BJ (cell line): ENCODE measurements at regions not wholly inside any gene's neighbourhood (a gene's known extent, or its start where the extent isn't known, plus 50 kb on each side); places are given as distances from the start of the nearest gene placed in this dataset.

Source experiments
- CTCF ChIA-PET: fragments of 350-600 bp; formaldehyde crosslinking; extraction: SDS; loops from one replicate; lab custom pipeline; 2021; ENCODE audit warnings: antibody characterized with exemption, inconsistent platforms; lab: Yijun Ruan, JAX
- POLR2A ChIA-PET: fragments of 300-600 bp; sonication (Branson Sonifier 250); formaldehyde crosslinking; extraction: SDS; loops from one replicate; lab custom pipeline; 2021; ENCODE audit warnings: antibody characterized with exemption; lab: Charles Lee
- DNase-seq: peaks from one replicate; pipeline ENCODE4 v3.0.0-alpha.2; 2011; ENCODE audit warnings: low read depth
- H3K27me3 ChIP-seq: 2 replicates; pipeline ENCODE4 v1.6.0; 2011; ENCODE audit warnings: low read length; ENCODE audit not compliant: control insufficient read depth, insufficient read depth
- H3K36me3 ChIP-seq: 2 replicates; pipeline ENCODE4 v1.5.1; 2011; ENCODE audit warnings: low read length; ENCODE audit not compliant: control insufficient read depth, insufficient read depth
- H3K4me3 ChIP-seq: 2 replicates; pipeline ENCODE4 v1.5.1; 2011; ENCODE audit warnings: low read depth, mild to moderate bottlenecking, control low read depth, low read length
- CTCF ChIP-seq: IDR thresholded peaks from 2 replicates; pipeline ENCODE4 v1.5.1; 2011; ENCODE audit warnings: low read depth, mild to moderate bottlenecking, control low read depth, inconsistent platforms, low read length, moderate library complexity; ENCODE audit not compliant: insufficient read depth

GRCh38 chr17:69655902-69656301 lies 241.4 kb downstream of the MAP2K6 start:
- ChIA-PET POLR2A (no interaction called here), CTCF (interaction anchor here (0.7 to 1.1 kb wide), 2 partner anchors 47 to 68 kb away, joined by 3 to 4 read pairs; no protein-coding TSS in a partner anchor)
- no peak for DNase-seq

GRCh38 chr17:69669441-69670178 lies 255.1 kb downstream of the MAP2K6 start:
- POLR2A ChIA-PET: no interaction called here
- H3K36me3 ChIP-seq: no peaks in the 10 kb centered on the region
- CTCF ChIA-PET: no interaction called here
- no peaks in the 10 kb centered on the region for H3K27me3 ChIP-seq
- no peak for TF ChIP-seq CTCF
- H3K4me3 ChIP-seq: no peak overlapping the region
- DNase-seq: no peak

More at GRCh38 chr17:69655902-69656301, 241.4 kb downstream of the MAP2K6 start:
- H3K4me3 ChIP-seq: no peak overlapping the region
- H3K36me3 ChIP-seq: no peaks in the 10 kb centered on the region
- TF ChIP-seq CTCF: no peak
- no peaks in the 10 kb centered on the region for H3K27me3 ChIP-seq

GRCh38 chr17:69672924-69673323 lies 258.4 kb downstream of the MAP2K6 start:
- ChIA-PET POLR2A (no interaction called here), CTCF (no interaction called here)
- no peak for TF ChIP-seq CTCF
- Histone ChIP-seq H3K36me3 (no peaks in the 10 kb centered on the region), H3K27me3 (no peaks in the 10 kb centered on the region), H3K4me3 (no peak overlapping the region)
- peak; percentile 16 for DNase-seq

- H3K4me3 ChIP-seq: no peak overlapping the region
- ChIA-PET POLR2A (no interaction called here), CTCF (no interaction called here)
- no peak for TF ChIP-seq CTCF
- no peak for DNase-seq
- no peaks in the 10 kb centered on the region for H3K36me3 ChIP-seq
- no peaks in the 10 kb centered on the region for H3K27me3 ChIP-seq
Measured at GRCh38 chr17:69677130-69677529, 262.6 kb downstream of the MAP2K6 start.

GRCh38 chr17:69678206-69678605 lies 263.7 kb downstream of the MAP2K6 start:
- DNase-seq: no peak
- ChIA-PET POLR2A (no interaction called here), CTCF (interaction anchor here (0.9 to 1.5 kb wide), 2 partner anchors 24 to 84 kb away, joined by 3 to 4 read pairs; no protein-coding TSS in a partner anchor)
- Histone ChIP-seq H3K36me3 (no peaks in the 10 kb centered on the region), H3K27me3 (no peaks in the 10 kb centered on the region), H3K4me3 (no peak overlapping the region)
- no peak for TF ChIP-seq CTCF
